BLaER1 treated with 17β-estradiol and CSF1 and Interleukin-3, amounts not matched to agents 10 nM and 100 nM (cell line): ENCODE measurements at regions not wholly inside any gene's neighbourhood (a gene's known extent, or its start where the extent isn't known, plus 50 kb on each side); places are given as distances from the start of the nearest gene placed in this dataset.
A peak's percentile ranks its signal among the peaks of the same experiment; 100 is the strongest.

Source experiments
- H3K27ac ChIP-seq, 11 experiments: shearing (Covaris generic); formaldehyde crosslinking; 2 replicates each; pipeline ENCODE4 v1.8.1; 2022
- H3K27me3 ChIP-seq, 11 experiments: shearing (Covaris generic); formaldehyde crosslinking; 2 replicates each; pipeline ENCODE4 v1.8.1; 2022
- H3K36me3 ChIP-seq, 11 experiments: shearing (Covaris generic); formaldehyde crosslinking; 2 replicates each; pipeline ENCODE4 v1.8.1; 2022
- H3K4me1 ChIP-seq, 10 experiments: shearing (Covaris generic); formaldehyde crosslinking; 2 replicates each; pipeline ENCODE4 v1.8.1; 2022
- H3K4me2 ChIP-seq, 11 experiments: shearing (Covaris generic); formaldehyde crosslinking; 2 replicates each; pipeline ENCODE4 v1.8.1; 2022
- H3K4me3 ChIP-seq, 10 experiments: shearing (Covaris generic); formaldehyde crosslinking; 2 replicates each; pipeline ENCODE4 v1.8.1; 2022
- H3K9ac ChIP-seq, 11 experiments: shearing (Covaris generic); formaldehyde crosslinking; 2 replicates each; pipeline ENCODE4 v1.8.1; 2022
- H3K9me3 ChIP-seq, 11 experiments: shearing (Covaris generic); formaldehyde crosslinking; replicated peaks in 1 of 11; 2 replicates each; pipeline ENCODE4 v1.8.1; 2022
- H4K20me1 ChIP-seq, 11 experiments: shearing (Covaris generic); formaldehyde crosslinking; 2 replicates each; pipeline ENCODE4 v1.8.1; 2022
- Cebpa-rat ChIP-seq, 11 experiments: shearing (Covaris generic); IDR thresholded peaks; 2 replicates each; pipeline ENCODE4 v1.8.1; 2022

DNA sequence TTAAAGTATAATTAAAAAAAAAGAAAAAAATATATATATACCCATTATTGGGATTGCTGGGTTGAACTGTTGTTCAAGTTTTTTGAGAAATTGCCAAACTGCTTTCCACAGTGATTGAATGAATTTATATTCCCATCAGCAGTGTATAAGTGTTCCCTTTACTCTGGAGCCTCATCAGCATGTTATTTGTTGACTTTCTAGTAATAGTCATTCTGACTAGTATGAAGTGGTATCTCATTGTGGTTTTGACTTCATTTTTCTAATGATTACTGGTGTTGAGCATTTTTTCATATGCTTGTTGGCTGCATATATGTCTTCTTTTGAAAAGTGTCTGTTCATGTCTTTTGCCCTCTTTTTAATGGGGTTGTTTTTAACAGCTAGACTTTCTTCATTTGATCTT, 1260.8 kb upstream of the GJE1 start:
- Histone ChIP-seq H3K4me3 (no peak overlapping the region), H3K9me3 (peaks cover 0 to 30% (median 9%) of the 10 kb centered on the region in 11 experiments; a peak in 11 of 22 replicates), H3K9ac (no peak overlapping the region), H3K27me3 (no peaks in the 10 kb centered on the region), H3K4me2 (no peak overlapping the region; a peak in 2 of 22 replicates), H3K27ac (no peak overlapping the region), H4K20me1 (no peaks in the 10 kb centered on the region), H3K4me1 (peaks cover 9 to 31% (median 22%) of the 10 kb centered on the region in 10 experiments; a peak in 18 of 20 replicates), H3K36me3 (no peaks in the 10 kb centered on the region)
- no peak for TF ChIP-seq Cebpa-rat (IDR thresholded peaks at IDR 0.05)

DNA sequence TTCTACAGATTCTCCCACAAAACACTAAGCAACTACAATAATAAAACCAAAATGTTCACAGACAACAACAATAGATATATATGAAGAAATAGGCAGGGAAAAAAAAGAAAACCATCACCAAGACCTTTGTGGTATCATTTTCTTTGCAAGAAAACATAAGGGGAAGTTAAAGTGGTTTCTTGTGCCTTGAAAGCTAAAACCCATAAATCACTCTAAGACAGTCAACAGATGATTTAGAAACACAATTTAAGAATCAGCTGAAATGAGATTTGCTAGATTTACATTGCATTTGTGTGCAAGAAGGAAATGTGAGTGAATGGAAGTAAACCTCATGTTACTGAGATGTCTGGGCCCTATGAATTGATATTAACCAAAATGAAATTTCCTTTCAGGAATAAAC, 1265.4 kb upstream of the GJE1 start:
- Histone ChIP-seq H3K4me2 (peak overlapping the region in 2 of 11 experiments; percentile 34; a peak in 6 of 22 replicates), H4K20me1 (no peaks in the 10 kb centered on the region), H3K4me3 (no peak overlapping the region), H3K9me3 (peaks cover 0 to 17% (median 4%) of the 10 kb centered on the region in 11 experiments; a peak in 10 of 22 replicates), H3K4me1 (peaks cover 0 to 13% (median 6%) of the 10 kb centered on the region in 10 experiments; a peak in 13 of 20 replicates), H3K36me3 (no peaks in the 10 kb centered on the region), H3K27ac (no peak overlapping the region), H3K9ac (no peak overlapping the region), H3K27me3 (no peaks in the 10 kb centered on the region)
- TF ChIP-seq Cebpa-rat (IDR thresholded peaks at IDR 0.05), result no peak

DNA sequence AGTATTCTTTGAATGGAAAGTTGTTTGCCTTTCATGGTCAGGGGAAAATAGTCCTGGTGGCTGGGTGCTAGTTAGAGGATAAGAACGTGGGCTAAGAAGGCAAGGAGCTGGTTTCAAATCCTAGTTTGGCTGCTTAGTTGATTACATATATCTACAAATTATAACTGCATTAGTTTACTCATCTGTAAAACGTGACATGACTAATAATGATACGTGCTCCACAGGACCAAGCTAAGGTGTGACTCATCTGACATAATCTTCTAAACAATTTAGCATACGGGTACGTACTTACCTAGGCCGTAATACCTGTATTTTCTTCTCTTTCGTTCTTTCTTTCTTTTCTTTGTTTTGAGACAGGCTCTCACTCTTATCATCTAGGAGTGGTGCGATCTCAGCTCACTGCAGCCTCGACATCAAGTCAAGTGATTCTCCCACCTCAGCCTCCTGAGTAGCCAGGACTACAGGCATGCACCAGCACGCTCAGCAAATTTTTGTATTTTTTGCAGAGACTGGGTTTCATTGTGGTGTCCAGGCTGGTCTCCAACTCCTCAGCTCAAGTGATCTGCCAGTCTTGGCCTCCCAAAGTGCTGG, 1274.2 kb upstream of the GJE1 start:
- H4K20me1 ChIP-seq, result no peaks in the 10 kb centered on the region
- H3K27ac ChIP-seq, result peak overlapping the region in 2 of 11 experiments; percentile 1 to 3; a peak in 1 of 22 replicates
- no peak overlapping the region for H3K9ac ChIP-seq
- H3K4me3 ChIP-seq, result no peak overlapping the region
- H3K36me3 ChIP-seq, result no peaks in the 10 kb centered on the region
- H3K4me2 ChIP-seq, result peak overlapping the region in 2 of 11 experiments; percentile 7 to 18; a peak in 3 of 22 replicates
- no peaks in the 10 kb centered on the region for H3K9me3 ChIP-seq
- TF ChIP-seq Cebpa-rat (IDR thresholded peaks at IDR 0.05), result no peak
- H3K4me1 ChIP-seq, result peaks cover 0 to 15% (median 0%) of the 10 kb centered on the region in 10 experiments; a peak in 4 of 20 replicates
- no peaks in the 10 kb centered on the region for H3K27me3 ChIP-seq

DNA sequence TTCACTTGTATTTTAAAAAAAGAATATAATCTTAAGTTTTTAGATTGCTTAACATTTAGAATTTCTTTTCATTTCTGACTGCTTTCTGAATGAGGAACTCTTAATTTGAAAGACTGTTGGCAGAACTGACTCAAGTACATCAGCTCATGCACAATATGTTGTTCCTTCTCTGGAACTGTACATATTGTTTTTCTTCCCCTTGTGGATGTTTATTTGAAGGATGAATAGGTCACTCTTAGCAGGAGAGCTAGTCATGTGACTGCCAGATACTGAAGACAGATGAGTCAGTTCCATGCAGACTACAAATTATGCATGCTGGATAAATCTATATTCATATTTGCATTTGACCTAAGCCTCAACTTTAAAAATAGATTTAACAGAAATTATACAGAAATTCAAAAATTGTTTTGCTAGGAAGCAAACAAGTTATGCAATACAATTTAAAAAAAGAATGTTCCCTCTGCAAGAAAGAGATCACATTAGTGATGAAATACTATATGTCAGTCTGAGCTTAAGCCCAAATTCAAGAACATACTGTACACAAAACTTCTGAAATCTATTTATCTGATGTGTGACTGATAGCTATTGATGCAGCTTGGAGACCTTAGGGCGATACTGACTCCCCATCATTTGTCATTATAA, 1274.9 kb upstream of the GJE1 start:
- Histone ChIP-seq H3K4me2 (peak overlapping the region in 2 of 11 experiments; percentile 7 to 18; a peak in 3 of 22 replicates), H3K27ac (peak overlapping the region in 2 of 11 experiments; percentile 1 to 3; a peak in 1 of 22 replicates), H3K9ac (no peak overlapping the region), H3K36me3 (no peaks in the 10 kb centered on the region), H3K27me3 (no peaks in the 10 kb centered on the region), H4K20me1 (no peaks in the 10 kb centered on the region), H3K4me3 (no peak overlapping the region), H3K9me3 (no peaks in the 10 kb centered on the region), H3K4me1 (peaks cover 0 to 15% (median 0%) of the 10 kb centered on the region in 10 experiments; a peak in 4 of 20 replicates)
- no peak for TF ChIP-seq Cebpa-rat (IDR thresholded peaks at IDR 0.05)

DNA sequence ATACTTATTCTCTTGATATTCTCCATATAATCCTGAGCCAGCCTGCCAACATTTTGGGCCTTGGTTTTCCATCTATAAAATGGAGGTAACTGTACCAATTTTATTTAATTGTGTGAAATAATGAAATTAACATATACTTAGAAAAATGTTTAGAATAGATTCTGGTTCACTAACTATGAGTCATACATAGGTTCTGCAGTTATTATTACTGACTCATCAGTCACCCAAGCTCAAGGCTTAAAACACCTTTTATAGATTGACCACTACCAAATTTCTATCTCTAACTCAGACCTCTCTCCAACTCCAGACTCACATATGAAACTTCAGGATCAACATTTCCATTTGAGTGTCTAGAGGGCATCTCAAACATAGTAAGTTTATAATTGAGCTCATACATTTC, 1277.2 kb upstream of the GJE1 start:
- H3K27ac ChIP-seq, result no peak overlapping the region
- H3K36me3 ChIP-seq, result no peaks in the 10 kb centered on the region
- peaks cover 0 to 15% (median 0%) of the 10 kb centered on the region in 10 experiments; a peak in 4 of 20 replicates for H3K4me1 ChIP-seq
- H3K9ac ChIP-seq, result no peak overlapping the region
- no peaks in the 10 kb centered on the region for H3K9me3 ChIP-seq
- TF ChIP-seq Cebpa-rat (IDR thresholded peaks at IDR 0.05), result no peak
- H3K4me3 ChIP-seq, result no peak overlapping the region
- H3K27me3 ChIP-seq, result no peaks in the 10 kb centered on the region
- H4K20me1 ChIP-seq, result no peaks in the 10 kb centered on the region
- no peak overlapping the region for H3K4me2 ChIP-seq

DNA sequence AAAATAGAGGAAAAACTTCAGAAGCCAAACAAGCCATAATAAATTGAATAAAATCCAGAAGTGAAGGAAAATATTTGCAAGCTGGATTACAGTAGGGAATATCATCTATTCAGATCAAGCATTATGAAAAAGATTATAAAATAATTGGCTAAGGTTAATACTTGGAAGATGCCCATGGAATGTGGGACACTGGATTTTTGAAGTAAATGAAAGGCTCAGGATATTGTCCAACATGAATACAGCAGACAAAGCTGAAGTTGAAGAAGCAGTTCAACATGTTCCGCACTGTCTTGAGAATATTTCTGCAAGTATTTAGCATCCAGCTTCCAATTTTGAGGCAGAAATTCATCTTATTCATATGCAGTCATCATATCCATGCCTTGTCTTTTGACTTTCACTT, 1278.4 kb upstream of the GJE1 start:
- no peak for TF ChIP-seq Cebpa-rat (IDR thresholded peaks at IDR 0.05)
- Histone ChIP-seq H3K36me3 (no peaks in the 10 kb centered on the region), H3K4me1 (peaks cover 0 to 15% (median 0%) of the 10 kb centered on the region in 10 experiments; a peak in 4 of 20 replicates), H3K27me3 (no peaks in the 10 kb centered on the region), H4K20me1 (no peaks in the 10 kb centered on the region), H3K27ac (no peak overlapping the region), H3K4me3 (no peak overlapping the region), H3K4me2 (no peak overlapping the region), H3K9me3 (no peaks in the 10 kb centered on the region), H3K9ac (no peak overlapping the region)

DNA sequence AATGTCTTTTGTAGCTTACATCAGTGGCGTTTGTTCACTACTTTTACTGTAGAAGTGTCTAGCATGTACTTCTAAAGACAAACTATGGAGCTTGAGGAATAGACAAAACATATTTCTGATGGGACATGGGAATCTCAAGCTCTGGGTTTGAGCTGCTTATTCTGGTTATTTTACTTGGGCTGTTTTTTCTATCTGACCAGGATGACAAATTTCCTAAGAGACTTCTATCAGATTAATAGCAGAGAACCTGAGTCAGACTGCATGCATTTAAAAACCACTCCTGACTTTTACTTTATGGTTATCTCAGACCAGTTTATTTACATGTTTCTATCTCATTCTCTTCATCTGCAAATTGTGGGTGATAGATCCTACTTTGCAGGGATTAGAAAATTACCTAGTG, 1282.3 kb upstream of the GJE1 start:
- Histone ChIP-seq H3K36me3 (no peaks in the 10 kb centered on the region), H3K9me3 (no peaks in the 10 kb centered on the region), H3K4me1 (no peaks in the 10 kb centered on the region), H3K27me3 (no peaks in the 10 kb centered on the region), H3K4me2 (no peak overlapping the region), H3K9ac (no peak overlapping the region), H3K4me3 (no peak overlapping the region), H4K20me1 (no peaks in the 10 kb centered on the region), H3K27ac (no peak overlapping the region)
- no peak for TF ChIP-seq Cebpa-rat (IDR thresholded peaks at IDR 0.05)

DNA sequence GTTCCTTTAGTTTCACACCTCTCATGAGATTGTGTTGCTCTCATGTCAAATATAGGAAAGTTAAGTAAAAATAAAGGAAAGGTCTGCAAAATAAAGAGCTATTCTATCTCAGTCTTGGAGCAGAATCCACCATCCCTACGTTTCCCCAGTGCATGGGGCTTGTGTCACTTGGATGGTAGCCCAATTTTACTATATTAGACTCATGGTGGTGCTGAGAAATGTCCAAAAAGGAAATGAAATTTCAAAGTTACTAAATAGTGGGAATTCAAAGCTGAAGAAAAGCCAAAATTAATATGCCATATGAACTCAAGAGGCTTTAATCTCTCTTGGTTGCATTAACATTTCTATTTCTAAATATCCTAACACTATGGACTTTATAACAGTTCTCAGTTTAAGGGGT, 1283.3 kb upstream of the GJE1 start:
- Histone ChIP-seq H3K4me1 (no peaks in the 10 kb centered on the region), H3K27me3 (no peaks in the 10 kb centered on the region), H4K20me1 (no peaks in the 10 kb centered on the region), H3K4me2 (no peak overlapping the region), H3K9ac (no peak overlapping the region), H3K36me3 (no peaks in the 10 kb centered on the region), H3K9me3 (no peaks in the 10 kb centered on the region), H3K27ac (no peak overlapping the region), H3K4me3 (no peak overlapping the region)
- no peak for TF ChIP-seq Cebpa-rat (IDR thresholded peaks at IDR 0.05)

DNA sequence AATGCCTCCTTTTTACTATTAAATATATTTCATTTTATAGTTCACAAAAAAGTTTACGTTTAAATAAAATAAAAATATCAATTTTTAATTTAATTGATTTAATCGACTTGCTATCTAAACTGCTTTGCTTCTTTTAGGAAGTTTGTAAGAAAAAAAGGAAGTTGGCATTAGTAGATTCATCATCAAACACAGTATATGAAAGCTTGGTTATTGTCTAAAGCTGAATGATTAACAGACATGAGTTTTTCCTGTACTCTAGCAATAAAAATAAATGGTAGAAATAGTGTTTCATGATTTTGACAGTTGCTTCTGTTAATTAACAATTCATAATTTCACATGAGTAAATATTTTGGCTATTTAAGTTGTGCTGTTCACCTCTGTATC, 1285.5 kb upstream of the GJE1 start:
- Histone ChIP-seq H3K36me3 (no peaks in the 10 kb centered on the region), H3K9ac (no peak overlapping the region), H3K27me3 (no peaks in the 10 kb centered on the region), H3K9me3 (no peaks in the 10 kb centered on the region), H3K4me1 (no peaks in the 10 kb centered on the region), H3K4me3 (no peak overlapping the region), H3K27ac (no peak overlapping the region), H3K4me2 (no peak overlapping the region), H4K20me1 (no peaks in the 10 kb centered on the region)
- TF ChIP-seq Cebpa-rat (IDR thresholded peaks at IDR 0.05), result no peak
